Thyroid gland (tissue), 4 donors: ENCODE measurements at regions not wholly inside any gene's neighbourhood (a gene's known extent, or its start where the extent isn't known, plus 50 kb on each side); places are given as distances from the start of the nearest gene placed in this dataset.
"Not testable (repeated sequence)": the region's sequence is repeated elsewhere in the genome, so short reads cannot be mapped to it uniquely, and the experiment has no call there.

Experiments used
- DNase-seq, 2 donors: peaks; one replicate each; pipeline ENCODE4 v3.0.0-alpha.2; 2019
- H3K27ac ChIP-seq, 3 donors: fragments of 200-600 bp; sonication (generic); 1 replicate in 2 of 3; 2 replicates in 1 of 3; pipeline ENCODE4 v1.5.1; 2016 to 2019; ENCODE audit warnings: mild to moderate bottlenecking in 1 of 3, moderate library complexity in 1 of 3
- H3K27me3 ChIP-seq: fragments of 200-600 bp; sonication (generic); one replicate; pipeline ENCODE4 v1.5.1; 2019
- H3K36me3 ChIP-seq, 2 donors: fragments of 200-600 bp; sonication (generic); one replicate each; pipeline ENCODE4 v1.5.1; 2016 to 2019
- H3K4me1 ChIP-seq, 2 donors: fragments of 200-600 bp; sonication (generic); one replicate each; pipeline ENCODE4 v1.5.1; 2017 to 2019
- H3K4me3 ChIP-seq, 3 donors: fragments of 200-600 bp; sonication (generic); replicated peaks in 1 of 3; 1 replicate in 2 of 3; 2 replicates in 1 of 3; pipeline ENCODE4 v1.5.1; 2016; ENCODE audit warnings: mild to moderate bottlenecking in 1 of 3
- H3K9me3 ChIP-seq: fragments of 200-600 bp; sonication (generic); one replicate; pipeline ENCODE4 v1.5.1; 2017
- CTCF ChIP-seq, 6 experiments: fragments of 200-600 bp in 3 of 6; fragments of 450-650 bp in 3 of 6; sonication (generic) in 3 of 6; IDR thresholded peaks; one replicate each; pipeline ENCODE4 v1.5.1; 2016 to 2019; ENCODE audit warnings: antibody characterized with exemption in 6 of 6, mild to moderate bottlenecking in 2 of 6, inconsistent platforms in 1 of 6, moderate library complexity in 1 of 6
- POLR2A ChIP-seq, 2 donors: fragments of 450-650 bp; IDR thresholded peaks; one replicate each; pipeline ENCODE4 v1.6.1; 2017; ENCODE audit warnings: antibody characterized with exemption in 2 of 2, mild to moderate bottlenecking in 2 of 2, moderate library complexity in 1 of 2
- WGBS, 2 donors: methylation state at CpG; one replicate each; pipeline ENCODE4 v1.1.5; 2017; 5-methylcytosine and 5-hydroxymethylcytosine counted together
- intact Hi-C: fragments of 100-400 bp; cut with DNase I; formaldehyde crosslinking; loops from one replicate; pipeline ENCODE4 v1.15.1; 2023

DNA sequence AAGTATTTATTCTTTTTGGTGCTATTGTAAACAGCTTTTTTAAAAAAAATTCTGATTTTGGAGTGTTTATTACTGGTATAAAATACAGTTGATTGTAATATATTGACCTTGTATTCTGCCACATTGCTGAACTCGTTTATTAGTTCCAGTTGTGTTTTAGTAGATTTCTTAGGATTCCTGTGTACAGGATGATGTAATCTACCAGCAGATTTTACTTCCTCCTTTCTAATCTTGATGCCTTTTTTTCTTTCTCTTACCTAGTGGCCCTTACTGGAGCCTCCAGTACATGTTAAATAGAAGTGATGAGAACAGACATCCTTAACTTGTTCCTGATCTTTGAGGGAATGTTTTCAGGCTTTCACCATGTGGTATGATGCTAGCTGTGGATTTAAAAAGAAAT lies 70.4 kb upstream of the KY start:
- DNase-seq = no peak
- H3K27me3 ChIP-seq = no peaks in the 10 kb centered on the region
- no peak overlapping the region for H3K27ac ChIP-seq
- intact Hi-C loops = no loop called here
- H3K36me3 ChIP-seq = no peaks in the 10 kb centered on the region
- 60 to 73% methylated on average over 1 of the region's 1 CpG for WGBS, 2 donors
- H3K4me1 ChIP-seq = no peaks in the 10 kb centered on the region
- TF ChIP-seq POLR2A (IDR thresholded peaks at IDR 0.05) (no peak), CTCF (IDR thresholded peaks at IDR 0.05) (no peak)
- no peaks in the 10 kb centered on the region for H3K9me3 ChIP-seq
- no peak overlapping the region for H3K4me3 ChIP-seq

DNA sequence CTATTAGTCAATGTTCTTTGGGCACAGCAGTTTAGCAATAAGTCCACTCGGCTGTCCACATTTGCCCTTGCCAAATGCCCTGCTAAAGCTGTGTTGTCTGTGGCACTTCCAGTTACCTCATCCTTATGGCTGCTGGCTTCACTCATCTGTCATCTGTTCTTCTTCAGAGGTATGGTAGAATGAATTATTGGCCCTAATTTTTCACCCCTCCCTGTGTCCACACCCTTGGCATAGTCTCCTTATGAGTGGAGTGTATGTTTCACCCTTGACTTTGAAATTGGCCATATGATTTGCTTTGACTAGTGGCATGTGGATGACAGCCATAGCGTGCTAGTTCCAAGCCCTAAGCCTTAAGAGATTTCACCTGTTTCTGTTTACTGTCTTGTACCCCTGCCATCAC lies 72.1 kb upstream of the EPHB1 start:
- intact Hi-C loops = no loop called here
- Histone ChIP-seq H3K4me3 (no peak overlapping the region), H3K9me3 (no peaks in the 10 kb centered on the region), H3K36me3 (no peaks in the 10 kb centered on the region), H3K4me1 (no peaks in the 10 kb centered on the region), H3K27me3 (no peaks in the 10 kb centered on the region), H3K27ac (no peak overlapping the region)
- WGBS, 2 donors = 88 to 94% methylated on average over 2 of the region's 2 CpGs
- no peak for DNase-seq
- TF ChIP-seq POLR2A (IDR thresholded peaks at IDR 0.05) = no peak
- no peak for TF ChIP-seq CTCF (IDR thresholded peaks at IDR 0.05)

- no peaks in the 10 kb centered on the region for H3K9me3 ChIP-seq
- intact Hi-C loops = no loop called here
- DNase-seq = no peak
- H3K4me1 ChIP-seq = no peaks in the 10 kb centered on the region
- TF ChIP-seq CTCF (IDR thresholded peaks at IDR 0.05) (no peak), POLR2A (IDR thresholded peaks at IDR 0.05) (no peak)
- no peaks in the 10 kb centered on the region for H3K36me3 ChIP-seq
- H3K27me3 ChIP-seq = no peaks in the 10 kb centered on the region
- 88 to 90% methylated on average over 3 of the region's 3 CpGs for WGBS, 2 donors
- no peak overlapping the region for H3K27ac ChIP-seq
- no peak overlapping the region for H3K4me3 ChIP-seq
Measured at GRCh38 chr3:134729649-134730048, 65.4 kb upstream of the EPHB1 start.

DNA sequence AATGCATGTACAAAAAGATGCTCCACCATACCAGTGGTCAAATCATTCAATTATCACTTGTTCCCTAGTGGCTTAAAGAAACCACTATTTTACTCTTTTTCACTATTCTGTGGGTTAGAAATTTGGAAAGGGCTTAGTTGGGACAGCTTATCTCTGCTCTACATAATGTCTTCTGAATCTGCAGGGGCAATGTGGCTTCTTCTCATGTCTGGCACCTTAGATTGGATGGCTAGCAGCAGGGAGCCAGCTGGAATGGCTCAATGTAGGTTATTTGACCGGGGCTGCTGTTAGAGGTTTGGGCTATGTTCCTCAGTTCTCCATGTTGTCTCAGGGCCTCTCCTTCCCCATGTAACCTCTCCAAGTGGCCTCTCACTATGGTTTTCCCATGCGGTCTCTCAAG lies 57.5 kb upstream of the EPHB1 start:
- no peaks in the 10 kb centered on the region for H3K27me3 ChIP-seq
- DNase-seq = no peak
- no peaks in the 10 kb centered on the region for H3K4me1 ChIP-seq
- intact Hi-C loops = no loop called here
- no peak overlapping the region for H3K4me3 ChIP-seq
- no peak overlapping the region for H3K27ac ChIP-seq
- no peaks in the 10 kb centered on the region for H3K36me3 ChIP-seq
- 85 to 88% methylated on average over 2 of the region's 2 CpGs for WGBS, 2 donors
- no peaks in the 10 kb centered on the region for H3K9me3 ChIP-seq
- TF ChIP-seq POLR2A (IDR thresholded peaks at IDR 0.05) = no peak
- TF ChIP-seq CTCF (IDR thresholded peaks at IDR 0.05) = no peak

GRCh38 chr3:134740077-134740476 lies 55.0 kb upstream of the EPHB1 start:
- H3K4me1 ChIP-seq, DNase-seq, H3K27me3 ChIP-seq, intact Hi-C loops, H3K4me3 ChIP-seq, H3K9me3 ChIP-seq, H3K36me3 ChIP-seq, H3K27ac ChIP-seq: not testable (repeated sequence)
- WGBS, 2 donors = 90 to 92% methylated on average over 7 of the region's 7 CpGs

DNA sequence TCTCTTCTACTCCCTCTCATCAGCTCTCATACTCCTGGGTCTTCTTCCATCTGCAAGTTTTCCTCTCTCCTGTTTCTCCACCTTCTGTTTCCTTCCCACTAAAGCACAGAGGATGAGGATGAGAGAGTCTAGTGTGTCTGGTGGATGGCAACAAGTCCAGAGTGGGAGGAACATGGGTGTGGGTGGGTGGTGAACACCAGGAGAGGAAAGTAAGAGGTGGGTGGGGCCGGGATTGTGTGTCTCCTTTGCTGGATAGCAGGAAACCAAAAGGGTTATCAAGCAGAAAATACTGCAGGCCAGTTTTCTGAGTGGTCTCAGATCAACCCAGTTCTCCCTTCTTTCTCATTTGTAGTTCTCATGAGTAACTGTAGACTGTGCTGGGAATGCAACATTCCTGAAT lies 52.9 kb upstream of the EPHB1 start:
- Histone ChIP-seq H3K4me3 (no peak overlapping the region), H3K9me3 (no peaks in the 10 kb centered on the region), H3K27me3 (no peaks in the 10 kb centered on the region), H3K4me1 (no peaks in the 10 kb centered on the region), H3K27ac (no peak overlapping the region), H3K36me3 (no peaks in the 10 kb centered on the region)
- WGBS, 2 donors = 77 to 80% methylated on average over 1 of the region's 1 CpG
- intact Hi-C loops = no loop called here
- TF ChIP-seq CTCF (IDR thresholded peaks at IDR 0.05) (no peak), POLR2A (IDR thresholded peaks at IDR 0.05) (no peak)
- DNase-seq = no peak
